HG03469 (cell line): ENCODE measurements at regions not wholly inside any gene's neighbourhood (a gene's known extent, or its start where the extent isn't known, plus 50 kb on each side); places are given as distances from the start of the nearest gene placed in this dataset.
"Not testable (repeated sequence)": the region's sequence is repeated elsewhere in the genome, so short reads cannot be mapped to it uniquely, and the experiment has no call there.

ENCODE experiments used
- ATAC-seq: cut with Tn5 transposase; IDR thresholded peaks from one replicate; pipeline ENCODE4 v1.9.1; 2021; ENCODE audit warnings: mild to moderate bottlenecking, moderate library complexity, moderate number of reproducible peaks; ENCODE audit not compliant: unreplicated experiment

DNA sequence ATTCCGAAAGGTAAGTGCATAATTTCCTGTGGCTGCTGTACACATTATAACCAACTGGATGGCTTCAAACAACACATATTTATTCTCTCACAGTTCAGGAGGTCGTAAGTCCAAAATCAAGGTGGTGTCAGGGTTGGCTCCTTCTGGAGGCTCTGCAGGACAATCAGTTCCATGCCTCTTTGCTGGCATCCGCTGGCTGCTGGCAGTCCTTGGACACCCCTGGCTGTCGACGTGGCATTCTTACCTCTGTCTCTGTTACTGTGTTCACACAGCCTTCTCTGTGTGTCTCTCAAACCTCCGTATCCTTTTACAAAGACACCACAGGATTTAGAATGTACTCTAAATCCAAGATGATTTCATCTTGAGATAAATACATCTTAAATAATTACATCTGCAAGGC is 398.8 kb upstream of the ATP10A start:
- ATAC-seq: no peak

DNA sequence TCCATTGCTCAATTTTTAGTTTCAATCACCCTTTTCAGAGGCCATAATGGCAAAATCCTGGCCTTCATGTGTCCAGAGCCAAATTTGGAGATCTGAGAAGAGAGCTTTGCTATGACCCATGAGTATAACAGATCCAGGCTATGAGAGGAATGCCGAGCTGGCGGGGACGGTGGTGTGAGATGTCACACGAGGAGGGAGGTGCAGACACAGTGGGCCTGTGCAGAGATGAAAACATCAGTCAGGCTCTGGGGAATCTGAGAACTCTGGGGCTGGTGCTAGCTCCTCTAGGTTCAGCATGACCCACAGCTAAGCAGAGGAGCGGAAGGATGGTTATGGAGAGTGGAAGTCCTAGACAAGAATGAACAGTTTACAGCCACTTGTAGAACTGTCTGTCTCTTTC is 398.3 kb upstream of the ATP10A start:
- no peak for ATAC-seq

DNA sequence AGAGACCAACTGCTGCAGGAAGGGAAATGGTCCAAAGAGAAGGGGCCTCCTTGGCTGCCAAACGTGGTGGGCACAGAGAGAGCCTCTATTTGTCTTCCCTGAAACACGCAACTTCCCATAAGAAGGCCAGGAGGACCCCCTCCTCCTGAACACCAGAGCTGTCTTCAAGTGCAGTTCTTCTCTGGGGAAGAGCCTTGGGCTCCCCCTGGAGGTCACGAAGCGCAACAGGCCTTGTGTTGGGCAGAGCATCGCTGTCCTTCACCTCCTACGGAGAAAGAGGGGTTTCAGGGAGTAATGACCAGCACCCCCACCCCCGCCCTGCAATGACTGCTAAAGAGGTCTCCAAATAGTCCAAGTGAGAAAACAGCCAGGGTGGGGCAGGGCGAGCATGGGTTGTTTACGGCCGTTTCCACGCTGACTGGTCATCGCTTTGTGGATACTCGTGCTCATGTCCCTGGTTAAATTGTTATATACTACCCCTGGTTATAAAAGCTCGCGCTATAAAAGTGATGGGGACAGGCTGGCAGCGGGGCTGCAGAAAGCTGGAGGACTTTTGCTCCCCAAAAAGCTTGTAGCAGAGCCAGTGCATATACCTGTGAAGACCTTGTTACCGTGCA is 397.5 kb upstream of the ATP10A start:
- ATAC-seq: no peak

DNA sequence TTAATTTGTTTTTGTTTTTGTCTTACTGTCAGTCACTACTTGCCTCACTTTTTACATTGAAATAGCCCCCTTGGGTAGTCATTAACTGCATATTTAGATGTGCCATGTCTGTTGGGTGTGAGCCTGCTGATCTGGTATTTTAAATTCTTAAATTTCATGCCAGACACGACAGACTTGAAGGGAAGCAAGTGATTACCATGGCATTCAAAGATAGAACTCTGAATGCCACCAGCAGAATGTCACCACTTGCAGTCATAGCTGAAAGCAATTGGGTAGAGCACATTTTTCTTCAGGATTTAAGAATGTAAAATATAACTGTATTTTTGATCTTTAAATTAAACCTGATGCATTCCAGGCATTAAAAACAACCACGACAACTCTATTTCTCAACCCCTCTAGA is 396.5 kb upstream of the ATP10A start:
- no peak for ATAC-seq

DNA sequence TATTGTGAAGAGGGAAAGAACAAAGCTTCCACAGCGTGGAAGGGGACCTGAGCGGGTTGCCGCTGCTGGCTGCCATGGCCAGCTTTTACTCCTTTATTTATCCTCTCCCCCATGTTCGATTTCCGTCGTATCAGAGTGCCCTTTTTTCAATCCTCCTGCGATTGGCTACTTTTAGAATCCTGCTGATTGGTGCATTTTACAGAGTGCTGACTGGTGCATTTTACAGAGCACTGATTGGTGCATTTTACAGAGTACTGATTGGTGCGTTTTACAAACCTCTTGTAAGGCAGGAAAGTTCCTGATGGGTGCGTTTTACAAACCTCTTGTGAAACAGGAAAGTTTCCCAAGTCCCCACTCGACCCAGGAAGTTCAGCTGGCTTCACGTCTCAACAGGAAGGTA is 381.7 kb upstream of the ATP10A start:
- ATAC-seq: not testable (repeated sequence)

DNA sequence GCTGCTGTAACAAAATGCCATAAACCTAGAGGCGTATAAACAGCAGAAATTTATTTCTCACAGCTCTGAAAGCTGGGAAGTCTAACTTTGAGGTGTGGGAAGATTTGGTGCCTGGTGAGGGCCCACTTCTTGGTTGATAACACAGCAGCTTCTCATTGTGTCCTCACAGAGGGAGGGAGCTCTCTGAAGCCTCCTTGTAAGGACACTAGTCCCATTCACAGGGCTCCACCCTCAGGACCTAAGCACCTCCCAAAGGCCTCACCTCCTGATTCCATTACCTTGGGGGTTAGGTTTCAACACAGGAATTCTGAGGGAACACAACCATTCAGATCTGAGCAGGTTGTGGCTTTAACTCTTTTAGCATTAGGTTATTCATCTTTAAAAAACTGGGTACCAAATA is 380.3 kb upstream of the ATP10A start:
- ATAC-seq: no peak

DNA sequence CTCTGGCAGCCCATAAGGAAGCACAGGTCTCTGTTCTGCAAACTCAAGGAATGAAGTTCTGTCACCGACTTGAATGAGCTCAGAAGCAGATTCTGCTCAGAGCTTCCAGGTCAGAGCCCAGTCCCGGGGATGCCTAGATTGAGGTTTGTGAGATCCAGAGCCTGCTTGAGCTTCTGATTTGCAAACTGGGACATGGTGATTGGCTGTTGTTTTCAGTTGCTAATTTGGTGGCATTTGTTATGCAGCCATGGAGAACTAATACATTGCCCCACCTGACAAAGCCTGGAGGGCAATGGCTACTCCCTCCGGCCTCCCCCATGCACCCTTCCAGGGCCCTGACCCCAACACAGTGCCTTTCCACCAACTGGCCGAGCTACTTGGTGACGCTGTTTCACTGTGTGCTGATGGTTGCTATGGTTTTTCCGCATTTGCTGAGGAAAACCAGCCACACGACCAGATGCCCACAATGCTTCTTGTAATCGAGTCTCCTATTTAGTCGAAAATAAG is 379.5 kb upstream of the ATP10A start:
- ATAC-seq: no peak

DNA sequence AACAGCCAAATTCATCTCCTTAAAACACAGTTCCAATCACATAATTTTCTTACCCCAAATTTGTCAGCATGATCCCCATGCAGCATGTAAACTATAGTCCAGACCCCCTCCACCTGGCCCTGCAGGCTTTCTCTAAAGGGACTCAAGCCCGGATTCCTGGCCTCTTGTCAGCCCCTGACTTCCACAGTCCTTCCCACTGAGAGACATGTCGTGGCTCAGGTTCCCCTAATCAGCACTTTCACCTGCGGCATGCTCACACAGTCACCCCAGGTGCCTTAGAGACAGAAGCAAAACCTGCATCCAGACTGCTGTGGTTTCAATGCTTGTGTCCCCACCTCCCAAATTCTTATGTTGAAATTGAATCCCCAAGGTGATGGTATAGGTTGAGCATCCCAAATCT is 372.7 kb upstream of the ATP10A start:
- no peak for ATAC-seq

DNA sequence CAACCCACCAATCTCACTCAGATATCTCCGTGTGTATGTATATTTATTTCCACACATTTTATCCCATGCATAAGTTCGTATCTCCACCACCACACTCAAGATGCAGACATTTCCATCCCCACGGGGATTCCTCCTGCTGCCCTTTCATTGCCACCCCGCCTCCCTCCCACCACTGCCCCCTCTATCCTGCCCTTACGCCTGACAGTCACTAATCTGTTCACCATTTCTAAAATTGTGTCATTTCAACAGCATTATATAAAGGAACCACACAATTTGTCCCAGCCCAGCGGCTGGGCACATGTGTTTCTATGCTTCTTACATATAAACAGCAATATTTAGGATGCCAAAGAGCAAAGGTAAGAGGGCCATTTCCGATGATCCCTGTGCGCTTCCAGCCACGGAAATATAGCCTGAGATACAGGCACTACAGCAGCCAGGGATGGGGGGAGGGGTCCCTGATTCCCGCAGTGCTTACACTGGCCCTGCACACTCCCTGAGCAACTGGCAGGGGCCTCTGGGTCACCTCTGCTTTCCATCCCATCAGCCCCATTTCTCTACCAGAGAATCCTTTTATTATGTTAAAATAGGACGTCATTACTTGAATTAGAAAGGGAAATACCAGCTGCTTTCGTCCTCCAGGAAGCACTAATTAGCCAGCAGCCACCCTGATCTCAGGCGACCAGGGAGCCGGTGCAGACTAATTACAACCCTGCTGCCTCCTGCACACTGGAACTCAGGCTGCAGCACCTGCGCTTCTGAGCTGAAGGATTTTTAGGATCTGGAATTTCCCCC is 372.0 kb upstream of the ATP10A start:
- ATAC-seq: no peak

DNA sequence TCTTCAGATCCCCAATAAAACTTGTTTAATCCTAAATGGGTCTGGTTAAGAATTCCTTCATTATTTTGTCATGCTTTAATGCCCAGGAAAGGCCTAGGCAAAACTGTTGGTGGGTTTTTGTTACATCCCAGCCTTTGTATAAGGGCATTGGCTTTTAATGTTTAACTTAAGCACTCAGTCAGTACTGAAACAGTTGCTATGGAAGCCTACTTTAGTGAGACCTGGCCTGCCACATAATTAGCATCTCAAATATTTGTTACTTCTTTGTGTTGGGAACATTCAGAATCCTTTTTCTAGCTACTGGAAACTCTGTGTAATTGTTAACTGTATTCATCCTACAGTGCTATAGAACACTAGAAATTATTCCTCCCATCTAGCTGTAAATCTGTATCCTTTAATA is 369.6 kb upstream of the ATP10A start:
- no peak for ATAC-seq

DNA sequence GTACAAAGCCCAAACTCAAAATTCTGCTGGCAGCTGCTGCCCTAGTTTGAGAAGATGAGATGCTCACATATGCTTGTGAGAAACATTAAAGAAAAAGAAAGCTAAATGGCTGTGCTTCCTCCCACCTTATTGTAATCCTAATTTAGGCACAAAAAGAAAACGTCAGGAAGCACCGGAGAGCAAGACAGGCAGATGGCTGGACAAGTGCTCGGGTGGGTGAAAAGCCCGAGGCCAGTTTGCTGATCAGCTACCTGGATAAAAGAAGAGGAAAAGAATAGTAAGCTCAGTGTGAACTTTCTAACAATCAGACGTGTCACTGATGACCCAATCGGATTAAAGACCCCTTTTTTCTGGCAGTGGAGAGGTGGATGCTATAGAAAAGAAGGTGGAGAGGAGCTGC is 368.0 kb upstream of the ATP10A start:
- no peak for ATAC-seq

DNA sequence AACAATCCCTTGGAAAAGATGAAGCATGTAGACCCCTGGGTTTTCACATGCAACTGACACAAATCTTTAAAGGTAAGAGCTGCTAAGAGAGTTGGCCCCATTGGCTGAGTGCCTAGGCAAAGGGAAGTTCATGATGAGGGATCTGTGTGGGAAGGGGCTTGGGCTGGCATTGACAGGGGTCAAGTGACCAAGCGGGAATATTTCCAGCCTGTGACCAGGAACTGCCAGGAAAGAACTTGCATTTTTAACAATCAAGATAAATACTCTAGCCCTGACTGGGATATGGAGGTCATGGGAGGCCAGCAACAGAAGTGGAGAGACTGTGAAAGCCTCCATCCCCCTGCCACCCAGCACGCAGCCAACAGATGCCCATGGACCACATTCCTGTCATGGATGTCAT is 361.1 kb upstream of the ATP10A start:
- no peak for ATAC-seq

DNA sequence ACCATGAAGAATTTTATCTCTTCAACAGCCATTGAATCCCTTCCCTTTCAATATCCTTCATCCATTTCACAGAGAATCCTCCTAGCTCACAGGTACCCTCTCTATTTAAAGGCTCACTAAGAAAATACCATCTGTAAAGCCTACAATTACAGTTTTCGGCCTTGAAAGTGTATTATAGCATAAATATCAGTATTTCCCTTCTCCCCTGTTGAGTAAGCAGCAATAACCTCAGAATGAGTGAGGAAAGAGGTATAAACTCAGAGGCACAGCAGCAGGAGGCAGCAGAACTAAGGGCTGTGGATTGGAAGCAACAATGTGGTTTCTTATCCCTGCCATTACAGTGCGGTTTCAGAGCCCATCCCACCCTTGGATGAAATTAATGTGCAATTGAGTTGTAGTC is 360.6 kb upstream of the ATP10A start:
- ATAC-seq: no peak

DNA sequence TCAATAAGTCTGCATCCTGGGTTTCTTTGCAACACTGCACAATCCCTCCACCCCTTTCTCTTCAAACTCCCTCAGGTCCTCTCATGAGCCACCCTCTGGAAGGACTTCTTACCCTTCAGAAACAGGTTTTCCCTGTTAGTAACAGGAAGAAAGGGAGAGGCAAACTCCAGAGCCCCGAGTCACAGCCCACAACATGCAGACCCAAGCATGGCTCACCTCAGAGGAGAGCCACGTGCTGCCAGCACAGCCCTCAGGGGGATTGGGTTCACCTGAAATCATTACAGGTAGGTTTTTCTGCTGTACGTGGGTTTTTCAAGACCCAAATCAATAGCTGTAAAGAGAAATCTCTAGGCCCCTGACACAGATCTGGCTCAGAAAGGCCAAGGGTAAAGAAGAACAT is 359.7 kb upstream of the ATP10A start:
- ATAC-seq: no peak

DNA sequence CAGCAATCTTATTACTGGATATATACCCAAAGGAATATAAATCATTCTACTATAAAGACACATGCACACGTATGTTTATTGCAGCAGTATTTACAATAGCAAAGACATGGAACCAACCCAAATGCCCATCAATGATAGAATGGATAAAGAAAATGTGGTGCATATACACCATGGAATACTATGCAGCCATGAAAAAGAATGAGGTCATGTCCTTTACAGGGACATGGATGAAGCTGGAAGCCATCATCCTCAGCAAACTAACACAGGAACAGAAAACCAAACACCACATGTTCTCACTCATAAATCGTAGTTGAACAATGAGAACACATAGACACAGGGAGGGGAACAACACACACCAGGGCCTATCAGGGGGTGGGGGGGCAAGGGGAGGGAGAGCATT is 353.9 kb upstream of the ATP10A start:
- not testable (repeated sequence) for ATAC-seq

DNA sequence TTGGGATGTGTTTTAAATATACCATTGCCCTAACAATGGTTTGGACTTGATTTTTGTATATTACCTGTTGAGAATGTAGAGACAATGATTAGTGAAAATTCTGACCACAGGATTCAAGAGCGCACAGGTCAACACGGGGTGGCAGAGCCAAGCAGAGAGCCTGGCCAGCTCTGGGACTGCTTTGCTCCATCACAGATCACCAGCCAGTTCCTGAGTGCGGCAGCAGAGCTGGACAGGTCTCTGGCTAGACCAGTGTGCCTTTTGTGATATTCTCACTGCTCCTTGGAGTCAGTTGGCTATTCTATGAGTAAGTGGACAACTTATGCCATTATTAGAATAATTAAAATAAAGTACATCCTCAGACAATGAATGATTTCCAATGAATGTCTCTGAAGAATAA is 351.2 kb upstream of the ATP10A start:
- ATAC-seq: no peak

DNA sequence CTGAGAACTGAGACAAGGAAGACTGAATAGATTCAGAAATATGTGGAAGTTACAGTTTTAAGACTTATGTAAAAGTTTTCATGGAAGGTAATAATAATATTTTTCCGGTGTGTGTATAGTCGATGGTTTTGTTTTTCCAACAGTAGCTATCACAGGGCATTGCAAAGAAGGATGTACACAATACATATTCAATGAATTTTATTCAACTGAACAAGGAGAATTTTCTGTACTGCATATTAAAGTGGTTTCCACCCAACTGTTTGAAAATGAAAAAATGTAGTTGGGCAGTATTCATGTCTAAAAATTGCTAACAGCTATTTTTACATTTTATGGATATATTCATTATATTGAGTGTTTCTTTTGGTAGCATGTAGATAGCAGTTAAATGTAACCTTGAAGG is 350.3 kb upstream of the ATP10A start:
- ATAC-seq: no peak

DNA sequence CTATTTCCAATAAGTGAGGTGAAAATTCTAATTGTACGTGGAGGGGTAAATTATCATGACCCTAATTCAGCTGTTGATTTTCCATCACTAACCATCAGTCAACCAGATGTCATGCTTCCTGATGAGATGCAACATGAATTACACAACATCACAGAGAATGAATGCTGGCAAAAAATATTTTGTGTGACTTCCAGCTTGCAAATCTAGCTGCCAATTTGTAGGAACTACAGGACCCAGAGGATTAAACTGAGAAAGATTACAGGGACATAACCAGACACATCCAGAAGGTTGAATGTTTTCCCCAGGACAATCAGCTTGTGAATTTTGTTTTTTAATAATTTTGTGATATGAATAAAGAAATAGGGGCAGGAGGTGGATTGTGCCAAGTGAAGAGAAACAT is 349.0 kb upstream of the ATP10A start:
- ATAC-seq: no peak

DNA sequence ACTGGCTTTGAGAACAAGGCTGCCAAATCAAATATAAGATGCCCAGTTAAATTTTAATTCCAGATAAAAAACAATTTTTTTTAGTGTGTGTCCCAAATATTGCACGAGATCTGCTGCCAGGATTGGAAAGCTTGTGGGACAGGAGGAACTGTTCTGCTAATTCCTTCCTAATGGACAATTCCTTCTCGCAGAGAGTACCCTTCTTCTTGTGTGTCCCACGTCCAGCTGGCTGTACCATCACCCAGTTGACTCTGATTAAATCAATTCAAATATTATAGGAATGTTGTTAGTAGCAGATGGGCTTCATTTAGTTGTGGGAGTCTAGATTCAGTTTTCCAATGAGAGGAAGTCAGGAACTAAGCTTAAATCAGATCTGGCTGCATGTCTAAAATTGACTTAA is 347.9 kb upstream of the ATP10A start:
- no peak for ATAC-seq

DNA sequence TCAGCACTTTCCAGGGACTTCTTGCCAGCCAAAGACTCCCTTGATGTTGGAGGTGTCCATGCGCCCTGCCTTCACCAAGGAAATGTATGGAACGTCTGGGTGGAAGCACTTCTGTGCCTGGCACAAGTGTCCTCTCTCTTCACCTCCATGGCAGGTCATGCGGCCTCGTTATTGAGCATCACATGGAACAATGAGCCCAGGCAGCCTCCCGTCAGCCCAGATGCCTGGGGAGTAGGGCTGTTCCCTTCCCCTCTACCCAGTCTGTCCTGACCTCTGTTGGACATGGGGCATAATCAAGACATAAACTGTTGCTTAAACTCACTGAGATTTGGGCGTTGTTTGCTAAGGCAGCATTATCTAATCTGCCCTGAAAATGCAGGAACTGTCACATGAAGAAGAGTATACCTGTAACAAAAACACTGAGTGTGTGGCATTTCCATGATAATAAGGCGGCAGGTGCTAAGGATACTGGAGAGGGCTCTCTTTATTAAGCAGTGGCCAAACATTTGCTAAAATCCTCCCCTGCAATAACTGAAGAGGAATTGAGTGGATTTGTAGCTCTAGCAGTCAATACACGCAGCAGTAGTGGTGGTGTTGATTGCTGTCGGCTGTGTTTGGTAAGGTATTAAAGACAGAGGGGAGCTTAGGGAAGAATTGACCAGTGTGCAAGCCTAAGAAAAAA is 338.2 kb upstream of the ATP10A start:
- no peak for ATAC-seq

DNA sequence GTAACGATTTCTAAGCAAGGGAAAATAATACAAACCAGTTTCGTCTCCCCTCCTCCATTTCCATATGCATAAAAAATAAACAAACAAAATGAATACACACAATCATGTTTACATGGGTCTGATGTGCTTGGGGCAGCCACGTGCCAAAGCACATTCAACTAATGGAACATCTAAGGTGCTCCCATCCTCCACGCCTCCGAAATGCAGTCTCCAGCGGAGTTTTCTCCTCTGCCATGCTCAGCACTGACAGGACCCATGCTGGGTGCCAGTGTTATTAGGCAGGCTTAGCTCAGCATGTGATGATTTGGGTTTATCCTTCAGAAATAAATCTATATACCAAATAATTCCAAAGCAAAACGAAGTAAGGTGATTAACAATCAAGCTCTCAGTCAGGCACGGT is 337.3 kb upstream of the ATP10A start:
- ATAC-seq: no peak

DNA sequence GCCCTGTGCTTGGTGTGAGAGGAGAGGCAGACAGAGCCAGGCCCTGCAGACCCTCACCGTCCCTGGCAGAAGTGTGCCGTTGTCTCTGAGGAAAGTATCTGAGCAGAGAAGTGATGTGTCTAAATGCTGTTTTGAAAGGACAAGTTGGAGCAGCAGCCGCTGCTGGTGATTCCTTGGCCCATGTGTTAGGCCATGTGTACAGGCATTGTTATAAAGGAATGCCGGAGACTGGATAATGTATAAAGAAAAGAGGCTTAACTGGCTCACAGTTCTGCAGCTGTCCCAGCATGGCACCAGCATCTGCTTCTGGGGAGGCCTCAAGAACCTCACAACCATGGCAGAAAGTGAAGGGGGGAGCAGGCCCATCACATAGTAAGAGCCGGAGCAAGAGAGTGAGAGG is 334.6 kb upstream of the ATP10A start:
- no peak for ATAC-seq
